Panc1 (cell line): ENCODE measurements at regions not wholly inside any gene's neighbourhood (a gene's known extent, or its start where the extent isn't known, plus 50 kb on each side); places are given as distances from the start of the nearest gene placed in this dataset.

ENCODE experiments used
- CTCF ChIP-seq: fragments of 450-650 bp; IDR thresholded peaks from 2 replicates; pipeline ENCODE4 v1.5.1; 2017; ENCODE audit warnings: mild to moderate bottlenecking
- POLR2AphosphoS5 ChIP-seq: IDR thresholded peaks from 2 replicates; pipeline ENCODE4 v1.6.1; 2012; ENCODE audit warnings: mild to moderate bottlenecking, low read depth, low read length, moderate library complexity
- REST ChIP-seq, 2 experiments: IDR thresholded peaks; 2 replicates each; pipeline ENCODE4 v1.6.1; 2011 to 2012; ENCODE audit warnings: low read depth in 2 of 2, control low read depth in 1 of 2, low read length in 1 of 2, mild to moderate bottlenecking in 1 of 2, moderate library complexity in 1 of 2; ENCODE audit not compliant: insufficient read depth in 1 of 2
- TCF7L2 ChIP-seq: IDR thresholded peaks from 2 replicates; pipeline ENCODE4 v1.6.1; 2011; ENCODE audit warnings: mild to moderate bottlenecking, low read depth, low read length, inconsistent platforms

GRCh38 chr2:195122653-195123052 is 534.4 kb upstream of the SLC39A10 start:
- no peak for TF ChIP-seq CTCF
- TF ChIP-seq POLR2AphosphoS5 = no peak
- TF ChIP-seq TCF7L2 = no peak
- no peak for TF ChIP-seq REST (IDR thresholded peaks at IDR 0.05; ENCODE audit: insufficient read depth in 1 of 2, low read depth in 2 of 2, low read length in 1 of 2)
